Neural cell (in vitro differentiated cells): ENCODE measurements at regions not wholly inside any gene's neighbourhood (a gene's known extent, or its start where the extent isn't known, plus 50 kb on each side); places are given as distances from the start of the nearest gene placed in this dataset.
A peak's percentile ranks its signal among the peaks of the same experiment; 100 is the strongest.

Experiments
- H2AFZ ChIP-seq: fragments of 200-600, 300-800 bp; sonication (generic), shearing (Covaris generic); 2 replicates; pipeline ENCODE4 v1.6.0; 2014; ENCODE audit warnings: low read depth, mild to moderate bottlenecking, antibody characterized with exemption, low read length, moderate library complexity
- H3F3A ChIP-seq: fragments of 200-600 bp; shearing (Covaris generic); 2 replicates; pipeline ENCODE4 v1.6.1; 2016; ENCODE audit warnings: mild to moderate bottlenecking, moderate library complexity, mixed read lengths, antibody characterized with exemption, low read length; ENCODE audit not compliant: insufficient read depth, poor library complexity, severe bottlenecking
- H3K27ac ChIP-seq: fragments of 200-600, 300-800 bp; sonication (generic), shearing (Covaris generic); 2 replicates; pipeline ENCODE4 v1.5.1; 2014; ENCODE audit warnings: mild to moderate bottlenecking, low read length, moderate library complexity
- H3K27me3 ChIP-seq: fragments of 300-800, 200-600 bp; sonication (generic), shearing (Covaris generic); 2 replicates; pipeline ENCODE4 v1.6.0; 2014; ENCODE audit warnings: mild to moderate bottlenecking, low read depth, low read length, moderate library complexity; ENCODE audit not compliant: insufficient read depth
- H3K36me3 ChIP-seq: fragments of 300-800, 200-600 bp; sonication (generic), shearing (Covaris generic); 2 replicates; pipeline ENCODE4 v1.5.1; 2014; ENCODE audit warnings: mild to moderate bottlenecking, antibody characterized with exemption, low read length, moderate library complexity; ENCODE audit not compliant: insufficient read depth
- H3K4me2 ChIP-seq: fragments of 300-800, 200-600 bp; sonication (generic), shearing (Covaris generic); 2 replicates; pipeline ENCODE4 v1.6.0; 2014; ENCODE audit warnings: mild to moderate bottlenecking, low read length
- H3K4me3 ChIP-seq: fragments of 300-800, 200-600 bp; sonication (generic), shearing (Covaris generic); 2 replicates; pipeline ENCODE4 v1.5.1; 2014; ENCODE audit warnings: mild to moderate bottlenecking, low read length, moderate library complexity
- H3K79me2 ChIP-seq: fragments of 200-600 bp; shearing (Covaris generic); replicated peaks from 2 replicates; pipeline ENCODE4 v1.6.0; 2014; ENCODE audit warnings: mild to moderate bottlenecking, low read length, moderate library complexity; ENCODE audit not compliant: insufficient read depth
- H3K9ac ChIP-seq: fragments of 300-800, 200-600 bp; sonication (generic), shearing (Covaris generic); 2 replicates; pipeline ENCODE4 v1.6.1; 2016; ENCODE audit warnings: mild to moderate bottlenecking, low read length, mixed read lengths
- H3K9me2 ChIP-seq: fragments of 200-600 bp; shearing (Covaris generic); 2 replicates; pipeline ENCODE4 v1.6.1; 2016; ENCODE audit warnings: mild to moderate bottlenecking, low read length, mixed read lengths; ENCODE audit not compliant: insufficient read depth
- H3K9me3 ChIP-seq: fragments of 200-600, 300-800 bp; sonication (generic), shearing (Covaris generic); 2 replicates; pipeline ENCODE4 v1.6.1; 2016; ENCODE audit warnings: mild to moderate bottlenecking, mixed run types, low read length, moderate library complexity, mixed read lengths
- H4K20me1 ChIP-seq: fragments of 200-600 bp; shearing (Covaris generic); 2 replicates; pipeline ENCODE4 v1.6.1; 2016; ENCODE audit warnings: mild to moderate bottlenecking, mixed run types; ENCODE audit not compliant: insufficient read depth
- CTCF ChIP-seq: fragments of 450-650 bp; IDR thresholded peaks from 2 replicates; pipeline ENCODE4 v1.5.1; 2014; ENCODE audit warnings: antibody characterized with exemption, mild to moderate bottlenecking, moderate library complexity; ENCODE audit not compliant: poor library complexity, severe bottlenecking
- EP300 ChIP-seq: fragments of 450-650 bp; conservative IDR thresholded peaks from 2 replicates; pipeline ENCODE4 v1.6.1; 2014; ENCODE audit warnings: antibody characterized with exemption, mild to moderate bottlenecking, moderate library complexity; ENCODE audit not compliant: poor library complexity, severe bottlenecking
- EZH2 ChIP-seq: fragments of 200-600, 300-800 bp; shearing (Covaris generic), sonication (generic); IDR thresholded peaks from 2 replicates; pipeline ENCODE4 v1.6.1; 2014; ENCODE audit warnings: antibody characterized with exemption, low read length, borderline replicate concordance, mild to moderate bottlenecking; ENCODE audit not compliant: insufficient read depth, poor library complexity, severe bottlenecking
- MXI1 ChIP-seq: fragments of 450-650 bp; conservative IDR thresholded peaks from 2 replicates; pipeline ENCODE4 v1.6.1; 2014; ENCODE audit warnings: antibody characterized with exemption, mild to moderate bottlenecking; ENCODE audit not compliant: poor library complexity, severe bottlenecking
- POLR2AphosphoS5 ChIP-seq: IDR thresholded peaks from 2 replicates; pipeline ENCODE4 v1.6.1; 2012
- RAD21 ChIP-seq: fragments of 450-650 bp; conservative IDR thresholded peaks from 2 replicates; pipeline ENCODE4 v1.6.1; 2014; ENCODE audit warnings: antibody characterized with exemption, mild to moderate bottlenecking, moderate library complexity
- REST ChIP-seq: IDR thresholded peaks from 2 replicates; pipeline ENCODE4 v1.6.1; 2012; ENCODE audit warnings: borderline replicate concordance
- SMC3 ChIP-seq: fragments of 450-650 bp; conservative IDR thresholded peaks from 2 replicates; pipeline ENCODE4 v1.6.1; 2014; ENCODE audit warnings: antibody characterized with exemption, mild to moderate bottlenecking, moderate library complexity; ENCODE audit not compliant: poor library complexity
- TAF1 ChIP-seq: IDR thresholded peaks from 2 replicates; pipeline ENCODE4 v1.6.1; 2012; ENCODE audit warnings: low read depth

GRCh38 chr18:71456206-71456605 is 1087.9 kb downstream of the CBLN2 start:
- H3K9me3 ChIP-seq, result no peaks in the 10 kb centered on the region
- H3K36me3 ChIP-seq, result no peaks in the 10 kb centered on the region
- no peaks in the 10 kb centered on the region for H3K27me3 ChIP-seq
- H3F3A ChIP-seq, result no peaks in the 10 kb centered on the region
- no peak overlapping the region for H3K9ac ChIP-seq
- H3K27ac ChIP-seq, result no peak overlapping the region
- H3K4me2 ChIP-seq, result no peak overlapping the region
- H3K4me3 ChIP-seq, result no peak overlapping the region
- TF ChIP-seq POLR2AphosphoS5 (no peak), EP300 (no peak), CTCF (no peak), TAF1 (no peak), REST (no peak), EZH2 (no peak), MXI1 (no peak), SMC3 (no peak), RAD21 (no peak)
- H4K20me1 ChIP-seq, result no peaks in the 10 kb centered on the region
- no peaks in the 10 kb centered on the region for H3K9me2 ChIP-seq
- no peak overlapping the region for H2AFZ ChIP-seq
- H3K79me2 ChIP-seq, result no peaks in the 10 kb centered on the region

- no peaks in the 10 kb centered on the region for H3F3A ChIP-seq
- H3K79me2 ChIP-seq, result no peaks in the 10 kb centered on the region
- H3K9me3 ChIP-seq, result no peaks in the 10 kb centered on the region
- H3K36me3 ChIP-seq, result no peaks in the 10 kb centered on the region
- H3K27ac ChIP-seq, result peak overlapping the region; percentile 80
- no peak overlapping the region for H2AFZ ChIP-seq
- no peaks in the 10 kb centered on the region for H3K9me2 ChIP-seq
- no peaks in the 10 kb centered on the region for H3K27me3 ChIP-seq
- peak overlapping the region; percentile 18 for H3K4me2 ChIP-seq
- TF ChIP-seq TAF1, result no peak
- TF ChIP-seq EP300, result peak; percentile 78
- TF ChIP-seq EZH2, result no peak
- TF ChIP-seq RAD21, result no peak
- peak; percentile 42 for TF ChIP-seq REST
- TF ChIP-seq MXI1, result peak; percentile 82
- peak; percentile 46 for TF ChIP-seq POLR2AphosphoS5
- TF ChIP-seq CTCF, result no peak
- no peak for TF ChIP-seq SMC3
- H4K20me1 ChIP-seq, result no peaks in the 10 kb centered on the region
- no peak overlapping the region for H3K9ac ChIP-seq
- H3K4me3 ChIP-seq, result peak overlapping the region; percentile 4
Observed at GRCh38 chr18:71450257-71450656, 1093.9 kb downstream of the CBLN2 start.
